ENCODE measurements at regions not wholly inside any gene's neighbourhood (a gene's known extent, or its start where the extent isn't known, plus 50 kb on each side); places are given as distances from the start of the nearest gene placed in this dataset.

- Mint-ChIP-seq H3K36me3 (ENCODE audit: low read depth) (no peaks in the 10 kb centered on the region), H3K4me1 (peaks cover 9% of the 10 kb centered on the region), H3K27ac (ENCODE audit: unreplicated experiment) (no peak overlapping the region), H3K9me3 (peaks cover 2% of the 10 kb centered on the region), H3K27me3 (ENCODE audit: low read depth) (no peaks in the 10 kb centered on the region), H3K4me3 (no peak overlapping the region)
- no peak for TF ChIP-seq CTCF (conservative IDR thresholded peaks at IDR 0.05)
- DNase-seq (ENCODE audit: low read depth, low spot score) = no peak
Observed at GRCh38 chr15:91514147-91514546, 339.4 kb upstream of the SLCO3A1 start.

- Mint-ChIP-seq H3K9me3 (peaks cover 2% of the 10 kb centered on the region), H3K36me3 (ENCODE audit: low read depth) (no peaks in the 10 kb centered on the region), H3K4me3 (no peak overlapping the region), H3K27ac (ENCODE audit: unreplicated experiment) (no peak overlapping the region), H3K27me3 (ENCODE audit: low read depth) (no peaks in the 10 kb centered on the region), H3K4me1 (peaks cover 9% of the 10 kb centered on the region)
- no peak for DNase-seq (ENCODE audit: low read depth, low spot score)
- TF ChIP-seq CTCF (conservative IDR thresholded peaks at IDR 0.05) = no peak
Observed at GRCh38 chr15:91515188-91515754, 338.2 kb upstream of the SLCO3A1 start.

GRCh38 chr15:91516866-91517265, 336.6 kb upstream of the SLCO3A1 start:
- no peaks in the 10 kb centered on the region for H3K36me3 Mint-ChIP-seq (ENCODE audit: low read depth)
- no peak overlapping the region for H3K4me3 Mint-ChIP-seq
- peaks cover 9% of the 10 kb centered on the region for H3K4me1 Mint-ChIP-seq
- H3K27ac Mint-ChIP-seq (ENCODE audit: unreplicated experiment) = no peak overlapping the region
- DNase-seq (ENCODE audit: low read depth, low spot score) = no peak
- no peak for TF ChIP-seq CTCF (conservative IDR thresholded peaks at IDR 0.05)
- peaks cover 2% of the 10 kb centered on the region for H3K9me3 Mint-ChIP-seq
- no peaks in the 10 kb centered on the region for H3K27me3 Mint-ChIP-seq (ENCODE audit: low read depth)

GRCh38 chr15:91517491-91518200, 335.9 kb upstream of the SLCO3A1 start:
- no peak for TF ChIP-seq CTCF (conservative IDR thresholded peaks at IDR 0.05)
- DNase-seq (ENCODE audit: low read depth, low spot score) = no peak
- H3K4me1 Mint-ChIP-seq = peaks cover 9% of the 10 kb centered on the region
- no peak overlapping the region for H3K4me3 Mint-ChIP-seq
- peaks cover 2% of the 10 kb centered on the region for H3K9me3 Mint-ChIP-seq
- no peak overlapping the region for H3K27ac Mint-ChIP-seq (ENCODE audit: unreplicated experiment)
- H3K36me3 Mint-ChIP-seq (ENCODE audit: low read depth) = no peaks in the 10 kb centered on the region
- no peaks in the 10 kb centered on the region for H3K27me3 Mint-ChIP-seq (ENCODE audit: low read depth)

GRCh38 chr15:91520850-91521249, 332.7 kb upstream of the SLCO3A1 start:
- Mint-ChIP-seq H3K9me3 (peaks cover 5% of the 10 kb centered on the region), H3K36me3 (ENCODE audit: low read depth) (no peaks in the 10 kb centered on the region), H3K4me3 (no peak overlapping the region), H3K27ac (ENCODE audit: unreplicated experiment) (no peak overlapping the region), H3K4me1 (no peaks in the 10 kb centered on the region), H3K27me3 (ENCODE audit: low read depth) (no peaks in the 10 kb centered on the region)
- no peak for DNase-seq (ENCODE audit: low read depth, low spot score)
- no peak for TF ChIP-seq CTCF (conservative IDR thresholded peaks at IDR 0.05)

Data from neural crest cell (in vitro differentiated cells).